Caco-2 (cell line): ENCODE measurements at regions not wholly inside any gene's neighbourhood (a gene's known extent, or its start where the extent isn't known, plus 50 kb on each side); places are given as distances from the start of the nearest gene placed in this dataset.

Source experiments
- BruUV-seq: library from RNA; stranded (reverse); fragments of 400-500 nt; replicated peaks from 2 replicates; lab custom pipeline; 2021; lab: Mats Ljungman, UMichigan
- CTCF ChIA-PET: fragments of 300-600 bp; sonication (Branson Sonifier 250); formaldehyde crosslinking; loops from one replicate; lab custom pipeline; 2022; ENCODE audit warnings: antibody characterized with exemption; lab: Charles Lee
- POLR2A ChIA-PET: fragments of 300-600 bp; sonication (Branson Sonifier 250); formaldehyde crosslinking; loops from one replicate; lab custom pipeline; 2022; ENCODE audit warnings: antibody characterized with exemption; lab: Charles Lee
- DNase-seq, 2 experiments: peaks; one replicate each; pipeline versions ENCODE4 v3.0.0 to v3.0.0-alpha.2; 2020 to 2022
- H3K27me3 ChIP-seq: replicated peaks from 2 replicates; pipeline ENCODE4 v1.6.0; 2011; ENCODE audit warnings: low read length; ENCODE audit not compliant: control insufficient read depth, insufficient read depth
- H3K36me3 ChIP-seq: 2 replicates; pipeline ENCODE4 v1.5.1; 2011; ENCODE audit warnings: low read length; ENCODE audit not compliant: control insufficient read depth, insufficient read depth
- H3K4me1 ChIP-seq: fragments of 250-450 bp; sonication (Bioruptor Pico); 2 replicates; pipeline ENCODE4 v1.5.1; 2020; ENCODE audit warnings: mild to moderate bottlenecking
- H3K4me3 ChIP-seq: 2 replicates; pipeline ENCODE4 v1.5.1; 2011; ENCODE audit warnings: low read depth, mild to moderate bottlenecking, control low read depth, low read length
- H3K9me3 ChIP-seq: fragments of 250-450 bp; sonication (Bioruptor Pico); 2 replicates; pipeline ENCODE4 v1.5.1; 2020; ENCODE audit warnings: mild to moderate bottlenecking, moderate library complexity
- H3K27ac Mint-ChIP-seq: one replicate; pipeline ENCODE4 v1.8.0; 2022; ENCODE audit warnings: mixed read lengths; ENCODE audit not compliant: unreplicated experiment
- H3K27me3 Mint-ChIP-seq: one replicate; pipeline ENCODE4 v1.8.0; 2022; ENCODE audit warnings: mixed read lengths; ENCODE audit not compliant: insufficient read depth, unreplicated experiment
- H3K36me3 Mint-ChIP-seq: one replicate; pipeline ENCODE4 v1.8.0; 2022; ENCODE audit warnings: mild to moderate bottlenecking, mixed read lengths; ENCODE audit not compliant: insufficient read depth, unreplicated experiment
- H3K4me1 Mint-ChIP-seq: one replicate; pipeline ENCODE4 v1.8.0; 2022; ENCODE audit warnings: low read depth, mixed read lengths; ENCODE audit not compliant: unreplicated experiment
- H3K4me3 Mint-ChIP-seq: one replicate; pipeline ENCODE4 v1.8.0; 2022; ENCODE audit warnings: mild to moderate bottlenecking, moderate library complexity, mixed read lengths; ENCODE audit not compliant: unreplicated experiment
- H3K9me3 Mint-ChIP-seq: one replicate; pipeline ENCODE4 v1.8.0; 2022; ENCODE audit warnings: mixed read lengths; ENCODE audit not compliant: unreplicated experiment
- CTCF ChIP-seq, 2 experiments: fragments of 200-600 bp in 1 of 2; IDR thresholded peaks; 1 replicate in 1 of 2; 2 replicates in 1 of 2; pipeline versions ENCODE4 v1.5.1 to v1.8.0; 2011 to 2022; ENCODE audit warnings: antibody characterized with exemption in 1 of 2, control low read depth in 1 of 2, inconsistent platforms in 1 of 2, low read depth in 1 of 2, low read length in 1 of 2, mild to moderate bottlenecking in 1 of 2, moderate library complexity in 1 of 2; ENCODE audit not compliant: insufficient read depth in 1 of 2, severe bottlenecking in 1 of 2, unreplicated experiment in 1 of 2
- intact Hi-C: fragments of 100-400 bp; cut with micrococcal nuclease; formaldehyde crosslinking; loops from one replicate; pipeline ENCODE4 v1.10.0; 2022; ENCODE audit not compliant: unreplicated experiment

GRCh38 chr4:123696687-123697086, 300.1 kb downstream of the SPRY1 start:
- DNase-seq: no peak
- ChIA-PET CTCF (no interaction called here), POLR2A (no interaction called here)
- Histone ChIP-seq H3K4me3 (no peak overlapping the region), H3K9me3 (no peaks in the 10 kb centered on the region), H3K4me1 (no peaks in the 10 kb centered on the region), H3K36me3 (no peaks in the 10 kb centered on the region), H3K27me3 (no peaks in the 10 kb centered on the region)
- BruUV-seq: no TSS peak
- H3K27ac Mint-ChIP-seq: no peak overlapping the region
- no peak overlapping the region for H3K4me3 Mint-ChIP-seq
- no peaks in the 10 kb centered on the region for H3K27me3 Mint-ChIP-seq
- intact Hi-C loops: no loop called here
- H3K4me1 Mint-ChIP-seq: peaks cover 6% of the 10 kb centered on the region
- TF ChIP-seq CTCF (IDR thresholded peaks at IDR 0.05; ENCODE audit: insufficient read depth in 1 of 2, low read depth in 1 of 2, low read length in 1 of 2, severe bottlenecking in 1 of 2, unreplicated experiment in 1 of 2): no peak
- no peaks in the 10 kb centered on the region for H3K36me3 Mint-ChIP-seq
- peaks cover 9% of the 10 kb centered on the region for H3K9me3 Mint-ChIP-seq

- no peak for DNase-seq
- H3K4me1 Mint-ChIP-seq: peaks cover 6% of the 10 kb centered on the region
Measured at GRCh38 chr4:123698556-123698955, 302.0 kb downstream of the SPRY1 start.

GRCh38 chr4:123699880-123700771, 303.5 kb downstream of the SPRY1 start:
- CTCF ChIA-PET: no interaction called here
- no peaks in the 10 kb centered on the region for H3K36me3 Mint-ChIP-seq

More at GRCh38 chr4:123698556-123698955, 302.0 kb downstream of the SPRY1 start:
- Mint-ChIP-seq H3K27ac (no peak overlapping the region), H3K27me3 (no peaks in the 10 kb centered on the region), H3K4me3 (no peak overlapping the region), H3K36me3 (no peaks in the 10 kb centered on the region), H3K9me3 (peaks cover 9% of the 10 kb centered on the region)
- Histone ChIP-seq H3K27me3 (no peaks in the 10 kb centered on the region), H3K4me1 (no peaks in the 10 kb centered on the region), H3K9me3 (no peaks in the 10 kb centered on the region), H3K4me3 (no peak overlapping the region), H3K36me3 (no peaks in the 10 kb centered on the region)
- POLR2A ChIA-PET: no interaction called here
- CTCF ChIA-PET: no interaction called here
- TF ChIP-seq CTCF (IDR thresholded peaks at IDR 0.05; ENCODE audit: insufficient read depth in 1 of 2, low read depth in 1 of 2, low read length in 1 of 2, severe bottlenecking in 1 of 2, unreplicated experiment in 1 of 2): no peak
- BruUV-seq: no TSS peak
- intact Hi-C loops: no loop called here

More at GRCh38 chr4:123699880-123700771, 303.5 kb downstream of the SPRY1 start:
- Histone ChIP-seq H3K36me3 (no peaks in the 10 kb centered on the region), H3K4me3 (no peak overlapping the region), H3K4me1 (no peaks in the 10 kb centered on the region), H3K27me3 (no peaks in the 10 kb centered on the region), H3K9me3 (no peaks in the 10 kb centered on the region)
- BruUV-seq: no TSS peak
- peaks cover 6% of the 10 kb centered on the region for H3K4me1 Mint-ChIP-seq
- H3K27me3 Mint-ChIP-seq: no peaks in the 10 kb centered on the region
- no peak for DNase-seq
- no peak for TF ChIP-seq CTCF (IDR thresholded peaks at IDR 0.05; ENCODE audit: insufficient read depth in 1 of 2, low read depth in 1 of 2, low read length in 1 of 2, severe bottlenecking in 1 of 2, unreplicated experiment in 1 of 2)
- H3K9me3 Mint-ChIP-seq: peaks cover 9% of the 10 kb centered on the region
- POLR2A ChIA-PET: no interaction called here
- intact Hi-C loops: no loop called here
- no peak overlapping the region for H3K27ac Mint-ChIP-seq
- no peak overlapping the region for H3K4me3 Mint-ChIP-seq
